Right atrium auricular region (tissue), 2 donors: ENCODE measurements at regions not wholly inside any gene's neighbourhood (a gene's known extent, or its start where the extent isn't known, plus 50 kb on each side); places are given as distances from the start of the nearest gene placed in this dataset.
A peak's percentile ranks its signal among the peaks of the same experiment; 100 is the strongest.

Experiments used
- DNase-seq: peaks from one replicate; pipeline ENCODE4 v3.0.0-alpha.2; 2019; ENCODE audit warnings: low spot score
- H3K27ac ChIP-seq, 2 donors: fragments of 200-600 bp; sonication (generic); 1 replicate in 1 of 2; 2 replicates in 1 of 2; pipeline ENCODE4 v1.5.1; 2016 to 2019
- H3K27me3 ChIP-seq, 2 donors: fragments of 200-600 bp; sonication (generic); one replicate each; pipeline versions ENCODE4 v1.5.1 to v1.6.0; 2017 to 2019
- H3K36me3 ChIP-seq: fragments of 200-600 bp; sonication (generic); one replicate; pipeline ENCODE4 v1.5.1; 2016
- H3K4me1 ChIP-seq, 2 donors: fragments of 200-600 bp; sonication (generic); one replicate each; pipeline versions ENCODE4 v1.5.1 to v1.6.0; 2017 to 2019
- H3K4me3 ChIP-seq, 2 donors: fragments of 200-600 bp; sonication (generic); 1 replicate in 1 of 2; 2 replicates in 1 of 2; pipeline ENCODE4 v1.5.1; 2017 to 2019; ENCODE audit warnings: mild to moderate bottlenecking in 1 of 2, moderate library complexity in 1 of 2
- H3K9me3 ChIP-seq, 2 donors: fragments of 200-600 bp; sonication (generic); one replicate each; pipeline ENCODE4 v1.5.1; 2019
- TF ChIP-seq, protein P1 (sequence below), 2 donors: fragments of 200-600 bp; sonication (generic); IDR thresholded peaks; one replicate each; pipeline ENCODE4 v1.5.1; 2019; ENCODE audit warnings: antibody characterized with exemption in 2 of 2

- no peaks in the 10 kb centered on the region for H3K27me3 ChIP-seq
- TF ChIP-seq, protein P1, sequence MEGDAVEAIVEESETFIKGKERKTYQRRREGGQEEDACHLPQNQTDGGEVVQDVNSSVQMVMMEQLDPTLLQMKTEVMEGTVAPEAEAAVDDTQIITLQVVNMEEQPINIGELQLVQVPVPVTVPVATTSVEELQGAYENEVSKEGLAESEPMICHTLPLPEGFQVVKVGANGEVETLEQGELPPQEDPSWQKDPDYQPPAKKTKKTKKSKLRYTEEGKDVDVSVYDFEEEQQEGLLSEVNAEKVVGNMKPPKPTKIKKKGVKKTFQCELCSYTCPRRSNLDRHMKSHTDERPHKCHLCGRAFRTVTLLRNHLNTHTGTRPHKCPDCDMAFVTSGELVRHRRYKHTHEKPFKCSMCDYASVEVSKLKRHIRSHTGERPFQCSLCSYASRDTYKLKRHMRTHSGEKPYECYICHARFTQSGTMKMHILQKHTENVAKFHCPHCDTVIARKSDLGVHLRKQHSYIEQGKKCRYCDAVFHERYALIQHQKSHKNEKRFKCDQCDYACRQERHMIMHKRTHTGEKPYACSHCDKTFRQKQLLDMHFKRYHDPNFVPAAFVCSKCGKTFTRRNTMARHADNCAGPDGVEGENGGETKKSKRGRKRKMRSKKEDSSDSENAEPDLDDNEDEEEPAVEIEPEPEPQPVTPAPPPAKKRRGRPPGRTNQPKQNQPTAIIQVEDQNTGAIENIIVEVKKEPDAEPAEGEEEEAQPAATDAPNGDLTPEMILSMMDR (IDR thresholded peaks at IDR 0.05) = no peak
- peak; percentile 55 for DNase-seq
- H3K27ac ChIP-seq = peak overlapping the region in 1 of 2 donors; percentile 36
- H3K9me3 ChIP-seq = peaks cover 0 to 20% of the 10 kb centered on the region in 2 donors
- H3K36me3 ChIP-seq = no peaks in the 10 kb centered on the region
- no peak overlapping the region for H3K4me3 ChIP-seq
- H3K4me1 ChIP-seq = no peaks in the 10 kb centered on the region
Measured at GRCh38 chr2:568639-569235, 108.5 kb downstream of the TMEM18 start.

GRCh38 chr2:567865-568638 lies 109.2 kb downstream of the TMEM18 start:
- Histone ChIP-seq H3K27me3 (no peaks in the 10 kb centered on the region), H3K4me3 (no peak overlapping the region), H3K4me1 (no peaks in the 10 kb centered on the region), H3K27ac (peak overlapping the region in 1 of 2 donors; percentile 36), H3K36me3 (no peaks in the 10 kb centered on the region), H3K9me3 (peaks cover 0 to 20% of the 10 kb centered on the region in 2 donors)
- TF ChIP-seq, protein P1 (IDR thresholded peaks at IDR 0.05) = no peak
- DNase-seq = no peak

DNA sequence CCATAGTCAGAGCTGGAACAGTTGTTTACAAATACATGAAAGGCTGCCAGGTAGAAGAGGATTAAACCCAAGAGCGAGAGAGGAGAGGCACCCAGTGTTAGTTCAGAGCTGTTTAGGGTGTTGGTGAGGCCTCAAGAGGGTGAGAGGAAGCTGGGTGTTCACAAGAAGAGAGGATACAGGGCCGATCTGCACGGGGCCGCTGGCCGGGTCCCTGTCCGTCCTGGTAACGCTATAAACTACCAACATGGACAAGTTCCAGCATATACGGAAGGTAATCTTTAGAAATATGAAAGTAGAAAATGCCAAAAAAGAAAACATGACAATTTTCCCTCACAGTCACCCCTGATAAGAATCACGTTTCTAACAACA lies 109.7 kb downstream of the TMEM18 start:
- TF ChIP-seq, protein P1 (IDR thresholded peaks at IDR 0.05) = no peak
- H3K27me3 ChIP-seq = no peaks in the 10 kb centered on the region
- H3K36me3 ChIP-seq = no peaks in the 10 kb centered on the region
- no peak overlapping the region for H3K4me3 ChIP-seq
- no peaks in the 10 kb centered on the region for H3K4me1 ChIP-seq
- H3K9me3 ChIP-seq = peaks cover 0 to 18% of the 10 kb centered on the region in 2 donors
- DNase-seq = no peak
- peak overlapping the region in 1 of 2 donors; percentile 36 for H3K27ac ChIP-seq

DNA sequence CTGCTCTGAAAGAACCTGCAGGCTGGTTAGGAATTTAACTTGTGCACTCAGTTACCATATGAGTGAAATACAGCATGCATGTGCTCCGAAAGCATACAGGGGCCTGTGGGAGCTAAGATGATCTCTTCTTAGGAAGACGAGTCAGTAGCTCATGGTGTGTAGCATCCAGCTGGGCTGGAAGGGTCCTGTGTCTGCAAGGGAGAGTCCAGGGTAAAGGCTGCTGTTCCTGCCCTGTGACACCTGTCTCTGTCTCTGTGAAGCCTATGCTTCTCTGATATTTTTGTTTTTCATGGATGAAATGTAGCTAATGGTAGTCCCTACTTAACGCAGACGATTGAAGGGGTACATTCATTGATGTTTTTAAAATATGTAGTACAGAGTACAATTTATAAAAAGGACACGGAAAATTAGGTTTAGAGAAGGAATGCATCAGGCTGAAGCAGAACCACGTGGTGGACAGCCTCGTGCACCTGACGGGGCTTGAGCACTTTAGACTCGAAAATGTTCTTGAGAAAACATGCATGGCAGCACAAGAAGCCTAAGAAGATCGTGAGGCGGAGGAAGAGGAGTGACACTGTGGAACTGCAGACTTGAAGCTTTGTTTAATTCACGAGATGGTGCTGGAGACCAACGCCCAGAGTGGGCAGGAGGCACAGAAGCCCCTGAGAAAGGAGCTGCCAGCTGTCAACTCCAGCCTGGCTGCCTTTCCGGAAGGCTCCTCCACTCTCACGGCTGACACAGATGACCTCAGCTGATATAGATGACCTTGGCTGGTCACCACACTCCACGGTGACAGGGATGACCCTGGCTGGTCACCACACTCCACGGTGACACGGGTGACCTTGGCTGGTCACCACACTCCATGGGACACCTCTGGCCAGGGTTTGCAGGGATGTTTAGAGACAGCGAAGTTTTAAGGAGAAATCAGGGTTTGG lies 110.6 kb downstream of the TMEM18 start:
- no peaks in the 10 kb centered on the region for H3K36me3 ChIP-seq
- H3K9me3 ChIP-seq = peaks cover 0 to 11% of the 10 kb centered on the region in 2 donors
- H3K4me3 ChIP-seq = no peak overlapping the region
- TF ChIP-seq, protein P1 (IDR thresholded peaks at IDR 0.05) = no peak
- no peaks in the 10 kb centered on the region for H3K4me1 ChIP-seq
- peak; percentile 42 for DNase-seq
- no peak overlapping the region for H3K27ac ChIP-seq
- H3K27me3 ChIP-seq = no peaks in the 10 kb centered on the region

DNA sequence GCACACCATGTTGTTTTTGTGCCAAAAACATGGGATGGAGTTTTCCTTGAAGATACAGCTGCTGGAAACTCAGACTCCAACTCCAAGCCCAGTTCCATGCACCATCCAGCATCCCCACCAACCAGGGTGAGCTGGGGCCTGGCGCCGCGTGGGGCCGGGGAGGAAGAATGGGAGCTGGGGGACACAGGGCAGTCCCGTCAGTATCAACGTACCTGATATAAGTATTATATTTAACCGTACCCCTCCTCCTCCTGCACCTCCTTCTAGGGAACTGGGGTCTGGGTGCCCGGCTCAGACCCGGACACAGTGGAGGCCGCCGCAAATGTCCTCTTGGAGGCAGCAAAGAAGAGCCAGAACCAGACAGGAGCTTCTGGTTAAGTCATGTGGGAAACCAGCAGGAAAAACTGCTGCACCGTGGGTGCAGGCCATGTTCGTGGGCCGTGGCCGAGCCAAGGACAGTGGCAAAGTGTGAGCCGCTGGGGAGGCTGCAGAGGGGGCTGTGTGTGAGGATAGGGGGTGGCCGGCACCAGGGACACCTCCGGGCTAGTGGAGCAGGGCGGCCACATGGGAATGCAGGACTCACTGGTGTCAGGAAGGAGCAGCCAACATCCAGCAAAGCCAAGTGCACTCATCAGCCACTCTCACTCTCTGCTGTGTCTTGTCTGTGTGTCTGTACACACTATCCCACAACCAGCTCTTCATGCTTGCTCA lies 112.6 kb downstream of the TMEM18 start:
- no peak overlapping the region for H3K4me3 ChIP-seq
- no peak for DNase-seq
- H3K9me3 ChIP-seq = no peaks in the 10 kb centered on the region
- H3K27ac ChIP-seq = no peak overlapping the region
- TF ChIP-seq, protein P1 (IDR thresholded peaks at IDR 0.05) = no peak
- no peaks in the 10 kb centered on the region for H3K27me3 ChIP-seq
- H3K4me1 ChIP-seq = no peaks in the 10 kb centered on the region
- H3K36me3 ChIP-seq = no peaks in the 10 kb centered on the region
